H9 (cell line): ENCODE measurements at regions not wholly inside any gene's neighbourhood (a gene's known extent, or its start where the extent isn't known, plus 50 kb on each side); places are given as distances from the start of the nearest gene placed in this dataset.
"Not testable (repeated sequence)": the region's sequence is repeated elsewhere in the genome, so short reads cannot be mapped to it uniquely, and the experiment has no call there.

Experiments used
- DNase-seq: peaks from one replicate; pipeline ENCODE4 v3.0.0-alpha.2; 2017
- H2AFZ ChIP-seq: one replicate; pipeline ENCODE4 v1.6.1; 2013; ENCODE audit warnings: mild to moderate bottlenecking, low read length, control low read depth, moderate library complexity
- H2AK5ac ChIP-seq: 2 replicates; pipeline ENCODE4 v1.6.1; 2013; ENCODE audit warnings: low read length, control low read depth, mixed read lengths; ENCODE audit not compliant: insufficient read length
- H2BK120ac ChIP-seq: one replicate; pipeline ENCODE4 v1.6.1; 2013; ENCODE audit warnings: low read depth, mild to moderate bottlenecking, low read length, control low read depth, inconsistent platforms; ENCODE audit not compliant: poor library complexity, severe bottlenecking
- H2BK12ac ChIP-seq: 2 replicates; pipeline ENCODE4 v1.6.1; 2013; ENCODE audit warnings: low read length, control low read depth, mixed read lengths, low read depth; ENCODE audit not compliant: insufficient read length
- H2BK15ac ChIP-seq: 2 replicates; pipeline ENCODE4 v1.6.1; 2013; ENCODE audit warnings: low read depth, low read length, control low read depth
- H2BK20ac ChIP-seq: one replicate; pipeline ENCODE4 v1.6.1; 2013; ENCODE audit warnings: low read depth, mild to moderate bottlenecking, low read length, control low read depth, inconsistent platforms; ENCODE audit not compliant: poor library complexity, severe bottlenecking
- H2BK5ac ChIP-seq: 2 replicates; pipeline ENCODE4 v1.6.1; 2013; ENCODE audit warnings: low read length, control low read depth, mixed read lengths; ENCODE audit not compliant: insufficient read length
- H3K14ac ChIP-seq: 2 replicates; pipeline ENCODE4 v1.6.1; 2013; ENCODE audit warnings: low read length, control low read depth; ENCODE audit not compliant: insufficient read depth
- H3K18ac ChIP-seq: 2 replicates; pipeline ENCODE4 v1.6.1; 2013; ENCODE audit warnings: low read depth, mild to moderate bottlenecking, mixed read lengths, low read length, control low read depth; ENCODE audit not compliant: insufficient read length
- H3K23ac ChIP-seq: 2 replicates; pipeline ENCODE4 v1.6.1; 2013; ENCODE audit warnings: low read length, control low read depth, mixed read lengths, low read depth; ENCODE audit not compliant: insufficient read length
- H3K23me2 ChIP-seq: 2 replicates; pipeline ENCODE4 v1.6.1; 2013; ENCODE audit warnings: low read depth, mild to moderate bottlenecking, mixed read lengths, low read length, control low read depth; ENCODE audit not compliant: insufficient read length, poor library complexity, severe bottlenecking
- H3K27ac ChIP-seq: 2 replicates; pipeline ENCODE4 v1.5.1; 2013; ENCODE audit warnings: low read length, control low read depth, mixed read lengths, low read depth; ENCODE audit not compliant: insufficient read length
- H3K27me3 ChIP-seq: 2 replicates; pipeline ENCODE4 v1.6.1; 2013; ENCODE audit warnings: low read length, control low read depth, inconsistent platforms; ENCODE audit not compliant: insufficient read depth
- H3K4ac ChIP-seq: 2 replicates; pipeline ENCODE4 v1.6.1; 2013; ENCODE audit warnings: low read depth, mild to moderate bottlenecking, control low read depth, inconsistent platforms, low read length, moderate library complexity
- H3K4me1 ChIP-seq: 2 replicates; pipeline ENCODE4 v1.6.1; 2013; ENCODE audit warnings: low read length, control low read depth, inconsistent platforms; ENCODE audit not compliant: insufficient read depth
- H3K4me2 ChIP-seq: 2 replicates; pipeline ENCODE4 v1.6.1; 2013; ENCODE audit warnings: low read length, control low read depth, mixed read lengths; ENCODE audit not compliant: insufficient read length, insufficient read depth
- H3K56ac ChIP-seq: 2 replicates; pipeline ENCODE4 v1.6.1; 2013; ENCODE audit warnings: low read depth, mild to moderate bottlenecking, mixed read lengths, low read length, control low read depth; ENCODE audit not compliant: insufficient read length
- H3K79me1 ChIP-seq: 2 replicates; pipeline ENCODE4 v1.6.1; 2013; ENCODE audit warnings: low read depth, mild to moderate bottlenecking, moderate library complexity, low read length, control low read depth, inconsistent platforms; ENCODE audit not compliant: insufficient read depth, poor library complexity, severe bottlenecking
- H3K79me2 ChIP-seq: 2 replicates; pipeline ENCODE4 v1.6.1; 2013; ENCODE audit warnings: low read length, control low read depth, inconsistent platforms; ENCODE audit not compliant: insufficient read depth
- H3K9ac ChIP-seq: 2 replicates; pipeline ENCODE4 v1.6.1; 2013; ENCODE audit warnings: low read length, control low read depth, mixed read lengths; ENCODE audit not compliant: insufficient read length; ENCODE audit errors: extremely low read depth
- H3K9me3 ChIP-seq: one replicate; pipeline ENCODE4 v1.6.1; 2013; ENCODE audit warnings: low read depth, low read length, inconsistent platforms; ENCODE audit not compliant: control insufficient read depth
- H3T11ph ChIP-seq: one replicate; pipeline ENCODE4 v1.6.1; 2013; ENCODE audit warnings: mild to moderate bottlenecking, low read length, control low read depth, inconsistent platforms
- H4K20me1 ChIP-seq: one replicate; pipeline ENCODE4 v1.6.1; 2013; ENCODE audit not compliant: control insufficient read depth, insufficient read length, insufficient read depth
- H4K5ac ChIP-seq: 2 replicates; pipeline ENCODE4 v1.6.1; 2013; ENCODE audit warnings: low read depth, mild to moderate bottlenecking, mixed read lengths, low read length, control low read depth; ENCODE audit not compliant: insufficient read length
- H4K8ac ChIP-seq: replicated peaks from 2 replicates; pipeline ENCODE4 v1.6.1; 2013; ENCODE audit warnings: low read length, control low read depth, mixed read lengths, low read depth; ENCODE audit not compliant: insufficient read length
- H4K91ac ChIP-seq: 2 replicates; pipeline ENCODE4 v1.6.1; 2013; ENCODE audit warnings: low read depth, mild to moderate bottlenecking, moderate library complexity, mixed read lengths, low read length, control low read depth; ENCODE audit not compliant: insufficient read length
- H3K27ac Mint-ChIP-seq, 3 experiments: 2 replicates in 2 of 3; 3 replicates in 1 of 3; pipeline ENCODE4 v1.8.0; 2020 to 2021; ENCODE audit warnings: mixed read lengths in 3 of 3, mild to moderate bottlenecking in 1 of 3, moderate library complexity in 1 of 3
- H3K27me3 Mint-ChIP-seq: 2 replicates; pipeline ENCODE4 v1.8.0; 2021; ENCODE audit warnings: low read depth, mild to moderate bottlenecking, moderate library complexity, mixed read lengths
- H3K36me3 Mint-ChIP-seq, 3 experiments: 2 replicates in 2 of 3; 3 replicates in 1 of 3; pipeline ENCODE4 v1.8.0; 2020 to 2021; ENCODE audit warnings: low read depth in 3 of 3, mixed read lengths in 3 of 3; ENCODE audit not compliant: insufficient read depth in 1 of 3
- H3K4me1 Mint-ChIP-seq, 2 experiments: 2 replicates each; pipeline ENCODE4 v1.8.0; 2020; ENCODE audit warnings: mixed read lengths in 2 of 2
- H3K4me3 Mint-ChIP-seq, 2 experiments: 2 replicates in 1 of 2; 3 replicates in 1 of 2; pipeline ENCODE4 v1.8.0; 2020 to 2021; ENCODE audit warnings: mild to moderate bottlenecking in 2 of 2, mixed read lengths in 2 of 2, moderate library complexity in 1 of 2
- H3K9me3 Mint-ChIP-seq, 2 experiments: 2 replicates in 1 of 2; 3 replicates in 1 of 2; pipeline ENCODE4 v1.8.0; 2020; ENCODE audit warnings: mild to moderate bottlenecking in 2 of 2, mixed read lengths in 2 of 2, moderate library complexity in 1 of 2
- WGBS: extraction: QIAGEN DNeasy Blood & Tissue Kit; methylation state at CpG from one replicate; pipeline ENCODE4 v1.1.7; 2013; ENCODE audit warnings: missing lambda C conversion rate, low lambda C conversion rate, mixed read lengths; ENCODE audit not compliant: insufficient read length; ENCODE audit errors: extremely low coverage; 5-methylcytosine and 5-hydroxymethylcytosine counted together
- TF ChIP-seq, protein P1 (sequence below): fragments of 200-600 bp; sonication (generic); conservative IDR thresholded peaks from 3 replicates; pipeline ENCODE4 v1.8.0; 2021; ENCODE audit warnings: antibody characterized with exemption, mild to moderate bottlenecking

- Histone ChIP-seq H4K5ac (no peak overlapping the region), H3K4ac (no peak overlapping the region), H3K18ac (no peak overlapping the region), H4K8ac (no peak overlapping the region), H4K20me1 (no peaks in the 10 kb centered on the region), H4K91ac (no peak overlapping the region), H3K14ac (no peak overlapping the region), H3K4me1 (no peaks in the 10 kb centered on the region), H3K9me3 (no peaks in the 10 kb centered on the region), H3K9ac (no peak overlapping the region), H2BK15ac (no peak overlapping the region), H3K23ac (no peak overlapping the region), H2BK20ac (no peak overlapping the region), H3K23me2 (no peaks in the 10 kb centered on the region), H3K79me2 (no peaks in the 10 kb centered on the region), H3T11ph (no peak overlapping the region), H2BK12ac (no peak overlapping the region), H3K4me2 (no peak overlapping the region), H3K79me1 (no peaks in the 10 kb centered on the region), H3K27ac (no peak overlapping the region), H2AFZ (no peak overlapping the region), H2AK5ac (no peak overlapping the region), H3K56ac (no peak overlapping the region), H3K27me3 (no peaks in the 10 kb centered on the region), H2BK5ac (no peak overlapping the region), H2BK120ac (no peak overlapping the region)
- H3K4me3 Mint-ChIP-seq: no peak overlapping the region
- peaks cover 0 to 5% (median 2%) of the 10 kb centered on the region in 3 experiments; a peak in 2 of 7 replicates for H3K36me3 Mint-ChIP-seq
- DNase-seq: no peak
- no CpG with 5 or more reads among the region's 2 CpGs for WGBS
- TF ChIP-seq, protein P1, sequence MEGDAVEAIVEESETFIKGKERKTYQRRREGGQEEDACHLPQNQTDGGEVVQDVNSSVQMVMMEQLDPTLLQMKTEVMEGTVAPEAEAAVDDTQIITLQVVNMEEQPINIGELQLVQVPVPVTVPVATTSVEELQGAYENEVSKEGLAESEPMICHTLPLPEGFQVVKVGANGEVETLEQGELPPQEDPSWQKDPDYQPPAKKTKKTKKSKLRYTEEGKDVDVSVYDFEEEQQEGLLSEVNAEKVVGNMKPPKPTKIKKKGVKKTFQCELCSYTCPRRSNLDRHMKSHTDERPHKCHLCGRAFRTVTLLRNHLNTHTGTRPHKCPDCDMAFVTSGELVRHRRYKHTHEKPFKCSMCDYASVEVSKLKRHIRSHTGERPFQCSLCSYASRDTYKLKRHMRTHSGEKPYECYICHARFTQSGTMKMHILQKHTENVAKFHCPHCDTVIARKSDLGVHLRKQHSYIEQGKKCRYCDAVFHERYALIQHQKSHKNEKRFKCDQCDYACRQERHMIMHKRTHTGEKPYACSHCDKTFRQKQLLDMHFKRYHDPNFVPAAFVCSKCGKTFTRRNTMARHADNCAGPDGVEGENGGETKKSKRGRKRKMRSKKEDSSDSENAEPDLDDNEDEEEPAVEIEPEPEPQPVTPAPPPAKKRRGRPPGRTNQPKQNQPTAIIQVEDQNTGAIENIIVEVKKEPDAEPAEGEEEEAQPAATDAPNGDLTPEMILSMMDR: no peak
- no peak overlapping the region for H3K27ac Mint-ChIP-seq
- H3K4me1 Mint-ChIP-seq: peaks cover 6 to 8% of the 10 kb centered on the region in 2 experiments
- peaks cover 3 to 7% of the 10 kb centered on the region in 2 experiments; a peak in 3 of 5 replicates for H3K9me3 Mint-ChIP-seq
- H3K27me3 Mint-ChIP-seq: no peaks in the 10 kb centered on the region
Observed at GRCh38 chr3:89742546-89742945, 635.1 kb downstream of the EPHA3 start.

DNA sequence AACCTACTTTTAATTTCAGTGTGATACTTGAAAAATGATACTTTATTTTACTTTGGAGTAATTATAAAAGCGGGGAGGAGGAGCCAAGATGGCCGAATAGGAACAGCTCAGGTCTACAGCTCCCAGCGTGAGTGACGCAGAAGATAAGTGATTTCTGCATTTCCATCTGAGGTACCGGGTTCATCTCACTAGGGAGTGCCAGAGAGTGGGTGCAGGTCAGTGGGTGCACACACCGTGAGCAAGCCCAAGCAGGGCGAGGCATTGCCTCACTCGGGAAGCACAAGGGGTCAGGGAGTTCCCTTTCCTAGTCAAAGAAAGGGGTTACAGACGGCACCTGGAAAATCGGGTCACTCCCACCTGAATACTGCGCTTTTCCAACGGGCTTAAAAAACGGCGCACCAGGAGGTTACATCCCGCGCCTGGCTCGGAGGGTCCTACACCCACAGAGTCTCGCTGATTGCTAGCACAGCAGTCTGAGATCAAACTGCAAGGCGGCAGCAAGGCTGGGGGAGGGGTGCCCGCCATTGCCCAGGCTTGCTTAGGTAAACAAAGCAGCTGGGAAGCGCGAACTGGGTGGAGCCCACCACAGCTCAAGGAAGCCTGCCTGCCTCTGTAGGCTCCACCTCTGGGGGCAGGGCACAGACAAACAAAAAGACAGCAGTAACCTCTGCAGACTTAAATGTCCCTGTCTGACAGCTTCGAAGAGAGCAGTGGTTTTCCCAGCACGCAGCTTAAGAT, 640.3 kb downstream of the EPHA3 start:
- H3K4me3 Mint-ChIP-seq: peak overlapping the region in 1 of 2 experiments; percentile 24; a peak in 1 of 5 replicates
- not testable (repeated sequence) for H3K9me3 ChIP-seq, H3K79me1 ChIP-seq, H4K91ac ChIP-seq, H3K27me3 Mint-ChIP-seq, H2BK120ac ChIP-seq, H3K23me2 ChIP-seq, H2BK5ac ChIP-seq, H2AFZ ChIP-seq, H3K4me2 ChIP-seq, H3K79me2 ChIP-seq, H3T11ph ChIP-seq, H4K8ac ChIP-seq, H4K20me1 ChIP-seq, H2BK12ac ChIP-seq, H4K5ac ChIP-seq, H2BK15ac ChIP-seq, H2BK20ac ChIP-seq, H3K56ac ChIP-seq, DNase-seq, H3K4ac ChIP-seq, H3K27me3 ChIP-seq, H3K23ac ChIP-seq, H3K14ac ChIP-seq, H3K4me1 Mint-ChIP-seq, H3K27ac ChIP-seq, H2AK5ac ChIP-seq, H3K4me1 ChIP-seq, H3K9ac ChIP-seq
- H3K36me3 Mint-ChIP-seq: peaks cover 3 to 15% (median 3%) of the 10 kb centered on the region in 3 experiments; a peak in 6 of 7 replicates
- H3K9me3 Mint-ChIP-seq: peaks cover 25 to 26% of the 10 kb centered on the region in 2 experiments; a peak in 4 of 5 replicates
- peak overlapping the region; percentile 72 to 94 (median 94); a peak in 4 of 7 replicates for H3K27ac Mint-ChIP-seq
- no CpG with 5 or more reads among the region's 24 CpGs for WGBS
- peak overlapping the region; percentile 34 for H3K18ac ChIP-seq
